ENCODE measurements at regions not wholly inside any gene's neighbourhood (a gene's known extent, or its start where the extent isn't known, plus 50 kb on each side); places are given as distances from the start of the nearest gene placed in this dataset.
"Not testable (repeated sequence)": the region's sequence is repeated elsewhere in the genome, so short reads cannot be mapped to it uniquely, and the experiment has no call there.

GRCh38 chrX:131595120-131595519 is 51.2 kb downstream of the OR13H1 start:
- no peak for DNase-seq

- no peak for DNase-seq
Measured at GRCh38 chrX:131607792-131608369, 64.0 kb downstream of the OR13H1 start.

- no peak for DNase-seq
Measured at GRCh38 chrX:131609480-131609879, 65.6 kb downstream of the OR13H1 start.

- DNase-seq: no peak
Measured at GRCh38 chrX:131613260-131613659, 69.4 kb downstream of the OR13H1 start.

- DNase-seq: no peak
Measured at GRCh38 chrX:131614241-131614640, 70.4 kb downstream of the OR13H1 start.

GRCh38 chrX:131617182-131617581 is 73.3 kb downstream of the OR13H1 start:
- DNase-seq: no peak

GRCh38 chrX:131621650-131622049 is 77.8 kb downstream of the OR13H1 start:
- no peak for DNase-seq

GRCh38 chrX:131626681-131627296 is 82.9 kb downstream of the OR13H1 start:
- no peak for DNase-seq

GRCh38 chrX:131630534-131630933 is 86.7 kb downstream of the OR13H1 start:
- DNase-seq: no peak

GRCh38 chrX:131633285-131633917 is 89.5 kb downstream of the OR13H1 start:
- DNase-seq: peak; percentile 25

- DNase-seq: no peak
Measured at GRCh38 chrX:131634900-131635299, 91.0 kb downstream of the OR13H1 start.

- no peak for DNase-seq
Measured at GRCh38 chrX:131646106-131646505, 102.2 kb downstream of the OR13H1 start.

GRCh38 chrX:131649741-131650140 is 105.9 kb downstream of the OR13H1 start:
- DNase-seq: no peak

- no peak for DNase-seq
Measured at GRCh38 chrX:131650637-131651410, 107.0 kb downstream of the OR13H1 start.

GRCh38 chrX:131663726-131664125 is 119.9 kb downstream of the OR13H1 start:
- not testable (repeated sequence) for DNase-seq

GRCh38 chrX:131671735-131672134 is 127.9 kb downstream of the OR13H1 start:
- no peak for DNase-seq

- no peak for DNase-seq
Measured at GRCh38 chrX:131675596-131676194, 131.8 kb downstream of the OR13H1 start.

- no peak for DNase-seq
Measured at GRCh38 chrX:131677655-131678628, 134.1 kb downstream of the OR13H1 start.

GRCh38 chrX:131682735-131683134 is 138.9 kb downstream of the OR13H1 start:
- DNase-seq: not testable (repeated sequence)

- DNase-seq: no peak
Measured at GRCh38 chrX:131693359-131693758, 149.5 kb downstream of the OR13H1 start.

- not testable (repeated sequence) for DNase-seq
Measured at GRCh38 chrX:131696989-131697388, 153.1 kb downstream of the OR13H1 start.

GRCh38 chrX:131703646-131704045 is 159.8 kb downstream of the OR13H1 start:
- no peak for DNase-seq
